ENCODE measurements at regions not wholly inside any gene's neighbourhood (a gene's known extent, or its start where the extent isn't known, plus 50 kb on each side); places are given as distances from the start of the nearest gene placed in this dataset.
A peak's percentile ranks its signal among the peaks of the same experiment; 100 is the strongest.

- TF ChIP-seq ZBTB25 (CRISPR knock-in tag; IDR thresholded peaks at IDR 0.05) (no peak), ZNF644 (CRISPR knock-in tag; IDR thresholded peaks at IDR 0.05; ENCODE audit: low read depth) (0 out of 2 replicates have a peak, but pooled peaks have one; percentile 57), ZNF281 (CRISPR knock-in tag; IDR thresholded peaks at IDR 0.05; ENCODE audit: borderline replicate concordance) (peak; percentile 13; the same call in 1 of the 2 replicates), RXRB (CRISPR knock-in tag; IDR thresholded peaks at IDR 0.05; ENCODE audit: borderline replicate concordance) (peak; percentile 80; the same call in 1 of the 2 replicates), YY1 (IDR thresholded peaks at IDR 0.05; ENCODE audit: insufficient read depth, insufficient replicate concordance, low read depth, low read length) (no peak), IRF9 (CRISPR knock-in tag; IDR thresholded peaks at IDR 0.05; ENCODE audit: borderline replicate concordance) (no peak), ZNF337 (CRISPR knock-in tag; IDR thresholded peaks at IDR 0.05; ENCODE audit: borderline replicate concordance, low read depth) (no peak), FOXA3 (CRISPR knock-in tag; IDR thresholded peaks at IDR 0.05) (peak; percentile 74), REL (CRISPR knock-in tag; conservative IDR thresholded peaks at IDR 0.05) (no peak)
Measured at GRCh38 chrX:74242050-74242449, 61.9 kb upstream of the ZCCHC13 start (continued).
